H9 (cell line): ENCODE measurements at regions not wholly inside any gene's neighbourhood (a gene's known extent, or its start where the extent isn't known, plus 50 kb on each side); places are given as distances from the start of the nearest gene placed in this dataset.

Source experiments
- DNase-seq: peaks from one replicate; pipeline ENCODE4 v3.0.0-alpha.2; 2017
- H2AFZ ChIP-seq: one replicate; pipeline ENCODE4 v1.6.1; 2013; ENCODE audit warnings: mild to moderate bottlenecking, low read length, control low read depth, moderate library complexity
- H2AK5ac ChIP-seq: 2 replicates; pipeline ENCODE4 v1.6.1; 2013; ENCODE audit warnings: low read length, control low read depth, mixed read lengths; ENCODE audit not compliant: insufficient read length
- H2BK120ac ChIP-seq: one replicate; pipeline ENCODE4 v1.6.1; 2013; ENCODE audit warnings: low read depth, mild to moderate bottlenecking, low read length, control low read depth, inconsistent platforms; ENCODE audit not compliant: poor library complexity, severe bottlenecking
- H2BK12ac ChIP-seq: 2 replicates; pipeline ENCODE4 v1.6.1; 2013; ENCODE audit warnings: low read length, control low read depth, mixed read lengths, low read depth; ENCODE audit not compliant: insufficient read length
- H2BK15ac ChIP-seq: 2 replicates; pipeline ENCODE4 v1.6.1; 2013; ENCODE audit warnings: low read depth, low read length, control low read depth
- H2BK20ac ChIP-seq: one replicate; pipeline ENCODE4 v1.6.1; 2013; ENCODE audit warnings: low read depth, mild to moderate bottlenecking, low read length, control low read depth, inconsistent platforms; ENCODE audit not compliant: poor library complexity, severe bottlenecking
- H2BK5ac ChIP-seq: 2 replicates; pipeline ENCODE4 v1.6.1; 2013; ENCODE audit warnings: low read length, control low read depth, mixed read lengths; ENCODE audit not compliant: insufficient read length
- H3K14ac ChIP-seq: 2 replicates; pipeline ENCODE4 v1.6.1; 2013; ENCODE audit warnings: low read length, control low read depth; ENCODE audit not compliant: insufficient read depth
- H3K18ac ChIP-seq: 2 replicates; pipeline ENCODE4 v1.6.1; 2013; ENCODE audit warnings: low read depth, mild to moderate bottlenecking, mixed read lengths, low read length, control low read depth; ENCODE audit not compliant: insufficient read length
- H3K23ac ChIP-seq: 2 replicates; pipeline ENCODE4 v1.6.1; 2013; ENCODE audit warnings: low read length, control low read depth, mixed read lengths, low read depth; ENCODE audit not compliant: insufficient read length
- H3K23me2 ChIP-seq: 2 replicates; pipeline ENCODE4 v1.6.1; 2013; ENCODE audit warnings: low read depth, mild to moderate bottlenecking, mixed read lengths, low read length, control low read depth; ENCODE audit not compliant: insufficient read length, poor library complexity, severe bottlenecking
- H3K27ac ChIP-seq: 2 replicates; pipeline ENCODE4 v1.5.1; 2013; ENCODE audit warnings: low read length, control low read depth, mixed read lengths, low read depth; ENCODE audit not compliant: insufficient read length
- H3K27me3 ChIP-seq: 2 replicates; pipeline ENCODE4 v1.6.1; 2013; ENCODE audit warnings: low read length, control low read depth, inconsistent platforms; ENCODE audit not compliant: insufficient read depth
- H3K4ac ChIP-seq: 2 replicates; pipeline ENCODE4 v1.6.1; 2013; ENCODE audit warnings: low read depth, mild to moderate bottlenecking, control low read depth, inconsistent platforms, low read length, moderate library complexity
- H3K4me1 ChIP-seq: 2 replicates; pipeline ENCODE4 v1.6.1; 2013; ENCODE audit warnings: low read length, control low read depth, inconsistent platforms; ENCODE audit not compliant: insufficient read depth
- H3K4me2 ChIP-seq: 2 replicates; pipeline ENCODE4 v1.6.1; 2013; ENCODE audit warnings: low read length, control low read depth, mixed read lengths; ENCODE audit not compliant: insufficient read length, insufficient read depth
- H3K56ac ChIP-seq: 2 replicates; pipeline ENCODE4 v1.6.1; 2013; ENCODE audit warnings: low read depth, mild to moderate bottlenecking, mixed read lengths, low read length, control low read depth; ENCODE audit not compliant: insufficient read length
- H3K79me1 ChIP-seq: 2 replicates; pipeline ENCODE4 v1.6.1; 2013; ENCODE audit warnings: low read depth, mild to moderate bottlenecking, moderate library complexity, low read length, control low read depth, inconsistent platforms; ENCODE audit not compliant: insufficient read depth, poor library complexity, severe bottlenecking
- H3K79me2 ChIP-seq: 2 replicates; pipeline ENCODE4 v1.6.1; 2013; ENCODE audit warnings: low read length, control low read depth, inconsistent platforms; ENCODE audit not compliant: insufficient read depth
- H3K9ac ChIP-seq: 2 replicates; pipeline ENCODE4 v1.6.1; 2013; ENCODE audit warnings: low read length, control low read depth, mixed read lengths; ENCODE audit not compliant: insufficient read length; ENCODE audit errors: extremely low read depth
- H3K9me3 ChIP-seq: one replicate; pipeline ENCODE4 v1.6.1; 2013; ENCODE audit warnings: low read depth, low read length, inconsistent platforms; ENCODE audit not compliant: control insufficient read depth
- H3T11ph ChIP-seq: one replicate; pipeline ENCODE4 v1.6.1; 2013; ENCODE audit warnings: mild to moderate bottlenecking, low read length, control low read depth, inconsistent platforms
- H4K20me1 ChIP-seq: one replicate; pipeline ENCODE4 v1.6.1; 2013; ENCODE audit not compliant: control insufficient read depth, insufficient read length, insufficient read depth
- H4K5ac ChIP-seq: 2 replicates; pipeline ENCODE4 v1.6.1; 2013; ENCODE audit warnings: low read depth, mild to moderate bottlenecking, mixed read lengths, low read length, control low read depth; ENCODE audit not compliant: insufficient read length
- H4K8ac ChIP-seq: replicated peaks from 2 replicates; pipeline ENCODE4 v1.6.1; 2013; ENCODE audit warnings: low read length, control low read depth, mixed read lengths, low read depth; ENCODE audit not compliant: insufficient read length
- H4K91ac ChIP-seq: 2 replicates; pipeline ENCODE4 v1.6.1; 2013; ENCODE audit warnings: low read depth, mild to moderate bottlenecking, moderate library complexity, mixed read lengths, low read length, control low read depth; ENCODE audit not compliant: insufficient read length
- H3K27ac Mint-ChIP-seq, 3 experiments: 2 replicates in 2 of 3; 3 replicates in 1 of 3; pipeline ENCODE4 v1.8.0; 2020 to 2021; ENCODE audit warnings: mixed read lengths in 3 of 3, mild to moderate bottlenecking in 1 of 3, moderate library complexity in 1 of 3
- H3K27me3 Mint-ChIP-seq: 2 replicates; pipeline ENCODE4 v1.8.0; 2021; ENCODE audit warnings: low read depth, mild to moderate bottlenecking, moderate library complexity, mixed read lengths
- H3K36me3 Mint-ChIP-seq, 3 experiments: 2 replicates in 2 of 3; 3 replicates in 1 of 3; pipeline ENCODE4 v1.8.0; 2020 to 2021; ENCODE audit warnings: low read depth in 3 of 3, mixed read lengths in 3 of 3; ENCODE audit not compliant: insufficient read depth in 1 of 3
- H3K4me1 Mint-ChIP-seq, 2 experiments: 2 replicates each; pipeline ENCODE4 v1.8.0; 2020; ENCODE audit warnings: mixed read lengths in 2 of 2
- H3K4me3 Mint-ChIP-seq, 2 experiments: 2 replicates in 1 of 2; 3 replicates in 1 of 2; pipeline ENCODE4 v1.8.0; 2020 to 2021; ENCODE audit warnings: mild to moderate bottlenecking in 2 of 2, mixed read lengths in 2 of 2, moderate library complexity in 1 of 2
- H3K9me3 Mint-ChIP-seq, 2 experiments: 2 replicates in 1 of 2; 3 replicates in 1 of 2; pipeline ENCODE4 v1.8.0; 2020; ENCODE audit warnings: mild to moderate bottlenecking in 2 of 2, mixed read lengths in 2 of 2, moderate library complexity in 1 of 2
- CTCF ChIP-seq: fragments of 200-600 bp; sonication (generic); conservative IDR thresholded peaks from 3 replicates; pipeline ENCODE4 v1.8.0; 2021; ENCODE audit warnings: antibody characterized with exemption, mild to moderate bottlenecking

DNA sequence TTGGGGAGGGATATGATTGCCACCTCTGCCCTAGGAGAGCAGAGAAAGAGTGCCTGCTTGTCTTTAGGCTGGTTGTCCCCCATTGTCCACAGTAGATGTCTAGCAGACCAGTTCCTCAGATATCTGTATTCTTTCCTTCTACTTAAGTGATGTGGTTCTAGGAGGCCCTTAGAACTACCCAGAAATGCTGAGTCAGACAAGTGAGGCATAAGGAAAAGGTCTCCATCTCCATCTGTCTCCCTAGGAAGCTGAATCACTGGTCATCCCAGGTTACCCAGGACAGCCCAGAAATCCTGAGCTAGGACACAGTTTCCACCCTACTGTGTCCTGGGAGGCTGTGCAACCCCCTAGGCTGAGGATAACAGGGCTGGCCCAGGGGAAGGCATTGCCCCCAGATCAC, 93.4 kb upstream of the INHBA start:
- Histone ChIP-seq H3K23ac (no peak overlapping the region), H3K79me2 (no peaks in the 10 kb centered on the region), H4K91ac (no peak overlapping the region), H3T11ph (no peak overlapping the region), H3K79me1 (no peaks in the 10 kb centered on the region), H4K8ac (no peak overlapping the region), H3K56ac (no peak overlapping the region), H3K4ac (no peak overlapping the region), H4K20me1 (no peaks in the 10 kb centered on the region), H3K4me1 (no peaks in the 10 kb centered on the region), H2BK20ac (no peak overlapping the region), H3K9ac (no peak overlapping the region), H3K27ac (no peak overlapping the region), H3K14ac (no peak overlapping the region), H2BK5ac (no peak overlapping the region), H3K18ac (no peak overlapping the region), H3K23me2 (no peaks in the 10 kb centered on the region), H2AFZ (no peak overlapping the region), H2BK120ac (no peak overlapping the region), H3K27me3 (no peaks in the 10 kb centered on the region), H2BK12ac (no peak overlapping the region), H2AK5ac (no peak overlapping the region), H3K4me2 (no peak overlapping the region), H2BK15ac (no peak overlapping the region), H4K5ac (no peak overlapping the region), H3K9me3 (no peaks in the 10 kb centered on the region)
- H3K4me3 Mint-ChIP-seq: no peak overlapping the region
- no peaks in the 10 kb centered on the region for H3K36me3 Mint-ChIP-seq
- H3K9me3 Mint-ChIP-seq: no peaks in the 10 kb centered on the region; a peak in 1 of 5 replicates
- no peak for TF ChIP-seq CTCF
- no peak for DNase-seq
- H3K27me3 Mint-ChIP-seq: no peaks in the 10 kb centered on the region; the same call in 1 of the 2 replicates
- H3K4me1 Mint-ChIP-seq: peaks cover 6 to 9% of the 10 kb centered on the region in 2 experiments
- H3K27ac Mint-ChIP-seq: no peak overlapping the region
